GM23338 (cell line): ENCODE measurements at regions not wholly inside any gene's neighbourhood (a gene's known extent, or its start where the extent isn't known, plus 50 kb on each side); places are given as distances from the start of the nearest gene placed in this dataset.

Experiments used
- ATAC-seq: fragments of 200-7000 bp; cut with Tn5 transposase; 3 replicates; pipeline ENCODE4 v1.9.1; 2020
- DNase-seq: peaks from one replicate; pipeline ENCODE4 v3.0.0-alpha.2; 2015; ENCODE audit warnings: low spot score
- H2AFZ ChIP-seq: fragments of 200-600 bp; sonication (generic); 2 replicates; pipeline ENCODE4 v1.8.0; 2016; ENCODE audit warnings: antibody characterized with exemption, mild to moderate bottlenecking, moderate library complexity
- H3F3A ChIP-seq: fragments of 200-600 bp; sonication (generic); replicated peaks from 2 replicates; pipeline ENCODE4 v1.8.0; 2017; ENCODE audit warnings: antibody characterized with exemption, mixed run types, low read depth
- H3K27ac ChIP-seq: fragments of 200-600 bp; sonication (generic); 2 replicates; pipeline ENCODE4 v1.6.1; 2016; ENCODE audit warnings: low read depth
- H3K27me3 ChIP-seq: fragments of 200-600 bp; sonication (generic); 2 replicates; pipeline ENCODE4 v1.8.0; 2016; ENCODE audit warnings: mild to moderate bottlenecking, mixed run types, moderate library complexity; ENCODE audit not compliant: insufficient read depth
- H3K36me3 ChIP-seq: fragments of 200-600 bp; sonication (generic); 2 replicates; pipeline ENCODE4 v1.8.0; 2016; ENCODE audit warnings: mild to moderate bottlenecking; ENCODE audit not compliant: insufficient read depth
- H3K4me1 ChIP-seq: fragments of 200-600 bp; sonication (generic); 2 replicates; pipeline ENCODE4 v1.8.0; 2016; ENCODE audit warnings: mild to moderate bottlenecking, moderate library complexity; ENCODE audit not compliant: insufficient read depth
- H3K4me2 ChIP-seq: fragments of 200-600 bp; sonication (generic); 2 replicates; pipeline ENCODE4 v1.7.1; 2017; ENCODE audit warnings: mixed run types
- H3K4me3 ChIP-seq: fragments of 200-600 bp; sonication (generic); 2 replicates; pipeline ENCODE4 v1.6.1; 2016; ENCODE audit warnings: mixed run types
- H3K79me2 ChIP-seq: fragments of 200-600 bp; sonication (generic); replicated peaks from 2 replicates; pipeline ENCODE4 v1.8.0; 2017; ENCODE audit warnings: mild to moderate bottlenecking; ENCODE audit not compliant: insufficient read depth
- H3K9me2 ChIP-seq: fragments of 200-600 bp; sonication (generic); 2 replicates; pipeline ENCODE4 v1.8.0; 2017; ENCODE audit not compliant: insufficient read depth
- H4K20me1 ChIP-seq: fragments of 200-600 bp; sonication (generic); replicated peaks from 2 replicates; pipeline ENCODE4 v1.8.0; 2017; ENCODE audit warnings: mild to moderate bottlenecking; ENCODE audit not compliant: insufficient read depth
- H3K27ac Mint-ChIP-seq: 2 replicates; pipeline ENCODE4 v1.8.0; 2020; ENCODE audit warnings: inconsistent platforms, mild to moderate bottlenecking, moderate library complexity, mixed read lengths
- H3K27me3 Mint-ChIP-seq: 3 replicates; pipeline ENCODE4 v1.8.0; 2022; ENCODE audit warnings: low read depth, mild to moderate bottlenecking, moderate library complexity, mixed read lengths, inconsistent platforms; ENCODE audit not compliant: insufficient read depth, poor library complexity
- H3K36me3 Mint-ChIP-seq: 3 replicates; pipeline ENCODE4 v1.8.0; 2021; ENCODE audit warnings: low read depth, mild to moderate bottlenecking, inconsistent platforms, moderate library complexity, mixed read lengths
- H3K4me1 Mint-ChIP-seq: 3 replicates; pipeline ENCODE4 v1.8.0; 2020; ENCODE audit warnings: mild to moderate bottlenecking, inconsistent platforms, mixed read lengths
- H3K4me3 Mint-ChIP-seq: 3 replicates; pipeline ENCODE4 v1.8.0; 2021; ENCODE audit warnings: moderate library complexity, mild to moderate bottlenecking, inconsistent platforms, mixed read lengths
- H3K9me3 Mint-ChIP-seq: 3 replicates; pipeline ENCODE4 v1.8.0; 2020; ENCODE audit warnings: moderate library complexity, mild to moderate bottlenecking, inconsistent platforms, mixed read lengths
- CREB1 ChIP-seq: fragments of 250-450 bp; sonication (Bioruptor Pico); IDR thresholded peaks from 2 replicates; pipeline ENCODE4 v1.5.0; 2020; ENCODE audit warnings: low read depth, mild to moderate bottlenecking, moderate library complexity
- EZH2 ChIP-seq: fragments of 200-600 bp; sonication (generic); IDR thresholded peaks from one replicate; pipeline ENCODE4 v1.8.0; 2017; ENCODE audit warnings: antibody characterized with exemption, mild to moderate bottlenecking, low read depth; ENCODE audit not compliant: unreplicated experiment
- JUNB ChIP-seq: IDR thresholded peaks from one replicate; pipeline ENCODE4 v1.6.1; 2016; ENCODE audit warnings: antibody characterized with exemption; ENCODE audit not compliant: unreplicated experiment
- NANOG ChIP-seq: IDR thresholded peaks from 2 replicates; pipeline ENCODE4 v1.6.1; 2016; ENCODE audit warnings: antibody characterized with exemption, borderline replicate concordance
- POLR2AphosphoS5 ChIP-seq: IDR thresholded peaks from 2 replicates; pipeline ENCODE4 v1.6.1; 2016; ENCODE audit warnings: antibody characterized with exemption, low read depth
- ZNF114 ChIP-seq: fragments of 250-450 bp; sonication (Bioruptor Pico); IDR thresholded peaks from 2 replicates; pipeline ENCODE4 v1.5.0; 2020; ENCODE audit warnings: mild to moderate bottlenecking, moderate library complexity
- TF ChIP-seq, protein P1 (sequence below): IDR thresholded peaks from 2 replicates; pipeline ENCODE4 v1.6.1; 2016; ENCODE audit warnings: antibody characterized with exemption
- TF ChIP-seq, protein P2 (sequence below), 2 experiments: fragments of 200-600 bp in 1 of 2; sonication (generic) in 1 of 2; conservative IDR thresholded peaks; 2 replicates each; pipeline versions ENCODE4 v1.5.1 to v1.6.1; 2016 to 2017; ENCODE audit warnings: antibody characterized with exemption in 2 of 2, low read depth in 2 of 2, mild to moderate bottlenecking in 2 of 2, moderate library complexity in 1 of 2
- TF ChIP-seq, protein P3 (sequence below): IDR thresholded peaks from one replicate; pipeline ENCODE4 v1.6.1; 2018; ENCODE audit warnings: antibody characterized with exemption; ENCODE audit not compliant: unreplicated experiment
- TF ChIP-seq, protein P4 (sequence below): fragments of 250-450 bp; sonication (Bioruptor Pico); IDR thresholded peaks from 2 replicates; pipeline ENCODE4 v1.5.0; 2020; ENCODE audit warnings: mild to moderate bottlenecking, moderate library complexity

DNA sequence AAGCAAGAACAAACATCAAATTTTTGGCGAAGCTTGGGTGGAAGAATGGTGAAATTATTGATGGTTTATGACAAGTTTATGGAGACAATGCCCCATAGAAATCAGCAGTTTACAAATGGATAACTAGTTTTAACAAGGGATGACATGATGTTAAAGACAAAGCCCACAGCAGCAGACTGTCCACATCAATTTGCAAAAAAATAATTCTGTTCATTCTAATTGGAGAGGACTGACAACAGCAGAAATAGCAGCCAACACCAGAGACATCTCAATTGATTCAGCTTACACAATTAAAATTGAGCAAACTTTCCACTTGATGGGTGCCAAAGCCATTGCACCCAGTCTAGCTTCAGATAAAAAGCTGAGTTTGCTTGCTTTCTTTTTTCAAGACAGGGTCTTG lies 82.7 kb upstream of the STK32A start:
- no peak overlapping the region for H3K27ac Mint-ChIP-seq
- no peak for DNase-seq
- Histone ChIP-seq H3K79me2 (no peaks in the 10 kb centered on the region), H3K9me2 (no peaks in the 10 kb centered on the region; the same call in 1 of the 2 replicates), H3K4me2 (no peak overlapping the region), H3F3A (no peaks in the 10 kb centered on the region), H3K4me3 (no peak overlapping the region), H3K4me1 (no peaks in the 10 kb centered on the region), H3K27ac (no peak overlapping the region), H2AFZ (no peak overlapping the region), H3K36me3 (no peaks in the 10 kb centered on the region), H3K27me3 (no peaks in the 10 kb centered on the region), H4K20me1 (no peaks in the 10 kb centered on the region)
- no peak for ATAC-seq
- no peak overlapping the region for H3K4me3 Mint-ChIP-seq
- H3K9me3 Mint-ChIP-seq: no peaks in the 10 kb centered on the region
- TF ChIP-seq ZNF114 (CRISPR knock-in tag): no peak
- no peak for TF ChIP-seq EZH2
- no peak for TF ChIP-seq CREB1 (CRISPR knock-in tag)
- no peak for TF ChIP-seq JUNB
- TF ChIP-seq, protein P1, sequence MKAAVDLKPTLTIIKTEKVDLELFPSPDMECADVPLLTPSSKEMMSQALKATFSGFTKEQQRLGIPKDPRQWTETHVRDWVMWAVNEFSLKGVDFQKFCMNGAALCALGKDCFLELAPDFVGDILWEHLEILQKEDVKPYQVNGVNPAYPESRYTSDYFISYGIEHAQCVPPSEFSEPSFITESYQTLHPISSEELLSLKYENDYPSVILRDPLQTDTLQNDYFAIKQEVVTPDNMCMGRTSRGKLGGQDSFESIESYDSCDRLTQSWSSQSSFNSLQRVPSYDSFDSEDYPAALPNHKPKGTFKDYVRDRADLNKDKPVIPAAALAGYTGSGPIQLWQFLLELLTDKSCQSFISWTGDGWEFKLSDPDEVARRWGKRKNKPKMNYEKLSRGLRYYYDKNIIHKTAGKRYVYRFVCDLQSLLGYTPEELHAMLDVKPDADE: no peak
- TF ChIP-seq, protein P2, sequence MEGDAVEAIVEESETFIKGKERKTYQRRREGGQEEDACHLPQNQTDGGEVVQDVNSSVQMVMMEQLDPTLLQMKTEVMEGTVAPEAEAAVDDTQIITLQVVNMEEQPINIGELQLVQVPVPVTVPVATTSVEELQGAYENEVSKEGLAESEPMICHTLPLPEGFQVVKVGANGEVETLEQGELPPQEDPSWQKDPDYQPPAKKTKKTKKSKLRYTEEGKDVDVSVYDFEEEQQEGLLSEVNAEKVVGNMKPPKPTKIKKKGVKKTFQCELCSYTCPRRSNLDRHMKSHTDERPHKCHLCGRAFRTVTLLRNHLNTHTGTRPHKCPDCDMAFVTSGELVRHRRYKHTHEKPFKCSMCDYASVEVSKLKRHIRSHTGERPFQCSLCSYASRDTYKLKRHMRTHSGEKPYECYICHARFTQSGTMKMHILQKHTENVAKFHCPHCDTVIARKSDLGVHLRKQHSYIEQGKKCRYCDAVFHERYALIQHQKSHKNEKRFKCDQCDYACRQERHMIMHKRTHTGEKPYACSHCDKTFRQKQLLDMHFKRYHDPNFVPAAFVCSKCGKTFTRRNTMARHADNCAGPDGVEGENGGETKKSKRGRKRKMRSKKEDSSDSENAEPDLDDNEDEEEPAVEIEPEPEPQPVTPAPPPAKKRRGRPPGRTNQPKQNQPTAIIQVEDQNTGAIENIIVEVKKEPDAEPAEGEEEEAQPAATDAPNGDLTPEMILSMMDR (conservative IDR thresholded peaks at IDR 0.05; ENCODE audit: low read depth in 2 of 2): no peak
- TF ChIP-seq, protein P3, sequence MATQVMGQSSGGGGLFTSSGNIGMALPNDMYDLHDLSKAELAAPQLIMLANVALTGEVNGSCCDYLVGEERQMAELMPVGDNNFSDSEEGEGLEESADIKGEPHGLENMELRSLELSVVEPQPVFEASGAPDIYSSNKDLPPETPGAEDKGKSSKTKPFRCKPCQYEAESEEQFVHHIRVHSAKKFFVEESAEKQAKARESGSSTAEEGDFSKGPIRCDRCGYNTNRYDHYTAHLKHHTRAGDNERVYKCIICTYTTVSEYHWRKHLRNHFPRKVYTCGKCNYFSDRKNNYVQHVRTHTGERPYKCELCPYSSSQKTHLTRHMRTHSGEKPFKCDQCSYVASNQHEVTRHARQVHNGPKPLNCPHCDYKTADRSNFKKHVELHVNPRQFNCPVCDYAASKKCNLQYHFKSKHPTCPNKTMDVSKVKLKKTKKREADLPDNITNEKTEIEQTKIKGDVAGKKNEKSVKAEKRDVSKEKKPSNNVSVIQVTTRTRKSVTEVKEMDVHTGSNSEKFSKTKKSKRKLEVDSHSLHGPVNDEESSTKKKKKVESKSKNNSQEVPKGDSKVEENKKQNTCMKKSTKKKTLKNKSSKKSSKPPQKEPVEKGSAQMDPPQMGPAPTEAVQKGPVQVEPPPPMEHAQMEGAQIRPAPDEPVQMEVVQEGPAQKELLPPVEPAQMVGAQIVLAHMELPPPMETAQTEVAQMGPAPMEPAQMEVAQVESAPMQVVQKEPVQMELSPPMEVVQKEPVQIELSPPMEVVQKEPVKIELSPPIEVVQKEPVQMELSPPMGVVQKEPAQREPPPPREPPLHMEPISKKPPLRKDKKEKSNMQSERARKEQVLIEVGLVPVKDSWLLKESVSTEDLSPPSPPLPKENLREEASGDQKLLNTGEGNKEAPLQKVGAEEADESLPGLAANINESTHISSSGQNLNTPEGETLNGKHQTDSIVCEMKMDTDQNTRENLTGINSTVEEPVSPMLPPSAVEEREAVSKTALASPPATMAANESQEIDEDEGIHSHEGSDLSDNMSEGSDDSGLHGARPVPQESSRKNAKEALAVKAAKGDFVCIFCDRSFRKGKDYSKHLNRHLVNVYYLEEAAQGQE: no peak
- TF ChIP-seq NANOG: no peak
- TF ChIP-seq POLR2AphosphoS5: no peak
- TF ChIP-seq, protein P4, sequence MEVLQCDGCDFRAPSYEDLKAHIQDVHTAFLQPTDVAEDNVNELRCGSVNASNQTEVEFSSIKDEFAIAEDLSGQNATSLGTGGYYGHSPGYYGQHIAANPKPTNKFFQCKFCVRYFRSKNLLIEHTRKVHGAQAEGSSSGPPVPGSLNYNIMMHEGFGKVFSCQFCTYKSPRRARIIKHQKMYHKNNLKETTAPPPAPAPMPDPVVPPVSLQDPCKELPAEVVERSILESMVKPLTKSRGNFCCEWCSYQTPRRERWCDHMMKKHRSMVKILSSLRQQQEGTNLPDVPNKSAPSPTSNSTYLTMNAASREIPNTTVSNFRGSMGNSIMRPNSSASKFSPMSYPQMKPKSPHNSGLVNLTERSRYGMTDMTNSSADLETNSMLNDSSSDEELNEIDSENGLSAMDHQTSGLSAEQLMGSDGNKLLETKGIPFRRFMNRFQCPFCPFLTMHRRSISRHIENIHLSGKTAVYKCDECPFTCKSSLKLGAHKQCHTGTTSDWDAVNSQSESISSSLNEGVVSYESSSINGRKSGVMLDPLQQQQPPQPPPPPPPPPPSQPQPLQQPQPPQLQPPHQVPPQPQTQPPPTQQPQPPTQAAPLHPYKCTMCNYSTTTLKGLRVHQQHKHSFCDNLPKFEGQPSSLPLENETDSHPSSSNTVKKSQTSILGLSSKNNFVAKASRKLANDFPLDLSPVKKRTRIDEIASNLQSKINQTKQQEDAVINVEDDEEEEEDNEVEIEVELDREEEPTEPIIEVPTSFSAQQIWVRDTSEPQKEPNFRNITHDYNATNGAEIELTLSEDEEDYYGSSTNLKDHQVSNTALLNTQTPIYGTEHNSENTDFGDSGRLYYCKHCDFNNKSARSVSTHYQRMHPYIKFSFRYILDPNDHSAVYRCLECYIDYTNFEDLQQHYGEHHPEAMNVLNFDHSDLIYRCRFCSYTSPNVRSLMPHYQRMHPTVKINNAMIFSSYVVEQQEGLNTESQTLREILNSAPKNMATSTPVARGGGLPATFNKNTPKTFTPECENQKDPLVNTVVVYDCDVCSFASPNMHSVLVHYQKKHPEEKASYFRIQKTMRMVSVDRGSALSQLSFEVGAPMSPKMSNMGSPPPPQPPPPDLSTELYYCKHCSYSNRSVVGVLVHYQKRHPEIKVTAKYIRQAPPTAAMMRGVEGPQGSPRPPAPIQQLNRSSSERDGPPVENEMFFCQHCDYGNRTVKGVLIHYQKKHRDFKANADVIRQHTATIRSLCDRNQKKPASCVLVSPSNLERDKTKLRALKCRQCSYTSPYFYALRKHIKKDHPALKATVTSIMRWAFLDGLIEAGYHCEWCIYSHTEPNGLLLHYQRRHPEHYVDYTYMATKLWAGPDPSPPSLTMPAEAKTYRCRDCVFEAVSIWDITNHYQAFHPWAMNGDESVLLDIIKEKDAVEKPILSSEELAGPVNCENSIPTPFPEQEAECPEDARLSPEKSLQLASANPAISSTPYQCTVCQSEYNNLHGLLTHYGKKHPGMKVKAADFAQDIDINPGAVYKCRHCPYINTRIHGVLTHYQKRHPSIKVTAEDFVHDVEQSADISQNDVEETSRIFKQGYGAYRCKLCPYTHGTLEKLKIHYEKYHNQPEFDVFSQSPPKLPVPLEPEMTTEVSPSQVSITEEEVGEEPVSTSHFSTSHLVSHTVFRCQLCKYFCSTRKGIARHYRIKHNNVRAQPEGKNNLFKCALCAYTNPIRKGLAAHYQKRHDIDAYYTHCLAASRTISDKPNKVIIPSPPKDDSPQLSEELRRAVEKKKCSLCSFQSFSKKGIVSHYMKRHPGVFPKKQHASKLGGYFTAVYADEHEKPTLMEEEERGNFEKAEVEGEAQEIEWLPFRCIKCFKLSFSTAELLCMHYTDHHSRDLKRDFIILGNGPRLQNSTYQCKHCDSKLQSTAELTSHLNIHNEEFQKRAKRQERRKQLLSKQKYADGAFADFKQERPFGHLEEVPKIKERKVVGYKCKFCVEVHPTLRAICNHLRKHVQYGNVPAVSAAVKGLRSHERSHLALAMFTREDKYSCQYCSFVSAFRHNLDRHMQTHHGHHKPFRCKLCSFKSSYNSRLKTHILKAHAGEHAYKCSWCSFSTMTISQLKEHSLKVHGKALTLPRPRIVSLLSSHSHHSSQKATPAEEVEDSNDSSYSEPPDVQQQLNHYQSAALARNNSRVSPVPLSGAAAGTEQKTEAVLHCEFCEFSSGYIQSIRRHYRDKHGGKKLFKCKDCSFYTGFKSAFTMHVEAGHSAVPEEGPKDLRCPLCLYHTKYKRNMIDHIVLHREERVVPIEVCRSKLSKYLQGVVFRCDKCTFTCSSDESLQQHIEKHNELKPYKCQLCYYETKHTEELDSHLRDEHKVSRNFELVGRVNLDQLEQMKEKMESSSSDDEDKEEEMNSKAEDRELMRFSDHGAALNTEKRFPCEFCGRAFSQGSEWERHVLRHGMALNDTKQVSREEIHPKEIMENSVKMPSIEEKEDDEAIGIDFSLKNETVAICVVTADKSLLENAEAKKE (CRISPR knock-in tag): no peak
- H3K27me3 Mint-ChIP-seq: no peaks in the 10 kb centered on the region
- H3K4me1 Mint-ChIP-seq: no peaks in the 10 kb centered on the region
- no peaks in the 10 kb centered on the region for H3K36me3 Mint-ChIP-seq
